Caco-2 (cell line): ENCODE measurements at regions not wholly inside any gene's neighbourhood (a gene's known extent, or its start where the extent isn't known, plus 50 kb on each side); places are given as distances from the start of the nearest gene placed in this dataset.

Experiments used
- BruUV-seq: library from RNA; stranded (reverse); fragments of 400-500 nt; replicated peaks from 2 replicates; lab custom pipeline; 2021; lab: Mats Ljungman, UMichigan
- CTCF ChIA-PET: fragments of 300-600 bp; sonication (Branson Sonifier 250); formaldehyde crosslinking; loops from one replicate; lab custom pipeline; 2022; ENCODE audit warnings: antibody characterized with exemption; lab: Charles Lee
- POLR2A ChIA-PET: fragments of 300-600 bp; sonication (Branson Sonifier 250); formaldehyde crosslinking; loops from one replicate; lab custom pipeline; 2022; ENCODE audit warnings: antibody characterized with exemption; lab: Charles Lee
- DNase-seq, 2 experiments: peaks; one replicate each; pipeline versions ENCODE4 v3.0.0 to v3.0.0-alpha.2; 2020 to 2022
- H3K27me3 ChIP-seq: replicated peaks from 2 replicates; pipeline ENCODE4 v1.6.0; 2011; ENCODE audit warnings: low read length; ENCODE audit not compliant: control insufficient read depth, insufficient read depth
- H3K36me3 ChIP-seq: 2 replicates; pipeline ENCODE4 v1.5.1; 2011; ENCODE audit warnings: low read length; ENCODE audit not compliant: control insufficient read depth, insufficient read depth
- H3K4me1 ChIP-seq: fragments of 250-450 bp; sonication (Bioruptor Pico); 2 replicates; pipeline ENCODE4 v1.5.1; 2020; ENCODE audit warnings: mild to moderate bottlenecking
- H3K4me3 ChIP-seq: 2 replicates; pipeline ENCODE4 v1.5.1; 2011; ENCODE audit warnings: low read depth, mild to moderate bottlenecking, control low read depth, low read length
- H3K9me3 ChIP-seq: fragments of 250-450 bp; sonication (Bioruptor Pico); 2 replicates; pipeline ENCODE4 v1.5.1; 2020; ENCODE audit warnings: mild to moderate bottlenecking, moderate library complexity
- H3K27ac Mint-ChIP-seq: one replicate; pipeline ENCODE4 v1.8.0; 2022; ENCODE audit warnings: mixed read lengths; ENCODE audit not compliant: unreplicated experiment
- H3K27me3 Mint-ChIP-seq: one replicate; pipeline ENCODE4 v1.8.0; 2022; ENCODE audit warnings: mixed read lengths; ENCODE audit not compliant: insufficient read depth, unreplicated experiment
- H3K36me3 Mint-ChIP-seq: one replicate; pipeline ENCODE4 v1.8.0; 2022; ENCODE audit warnings: mild to moderate bottlenecking, mixed read lengths; ENCODE audit not compliant: insufficient read depth, unreplicated experiment
- H3K4me1 Mint-ChIP-seq: one replicate; pipeline ENCODE4 v1.8.0; 2022; ENCODE audit warnings: low read depth, mixed read lengths; ENCODE audit not compliant: unreplicated experiment
- H3K4me3 Mint-ChIP-seq: one replicate; pipeline ENCODE4 v1.8.0; 2022; ENCODE audit warnings: mild to moderate bottlenecking, moderate library complexity, mixed read lengths; ENCODE audit not compliant: unreplicated experiment
- H3K9me3 Mint-ChIP-seq: one replicate; pipeline ENCODE4 v1.8.0; 2022; ENCODE audit warnings: mixed read lengths; ENCODE audit not compliant: unreplicated experiment
- CTCF ChIP-seq, 2 experiments: fragments of 200-600 bp in 1 of 2; IDR thresholded peaks; 1 replicate in 1 of 2; 2 replicates in 1 of 2; pipeline versions ENCODE4 v1.5.1 to v1.8.0; 2011 to 2022; ENCODE audit warnings: antibody characterized with exemption in 1 of 2, control low read depth in 1 of 2, inconsistent platforms in 1 of 2, low read depth in 1 of 2, low read length in 1 of 2, mild to moderate bottlenecking in 1 of 2, moderate library complexity in 1 of 2; ENCODE audit not compliant: insufficient read depth in 1 of 2, severe bottlenecking in 1 of 2, unreplicated experiment in 1 of 2
- intact Hi-C: fragments of 100-400 bp; cut with micrococcal nuclease; formaldehyde crosslinking; loops from one replicate; pipeline ENCODE4 v1.10.0; 2022; ENCODE audit not compliant: unreplicated experiment

GRCh38 chr16:51698647-51699046 is 547.6 kb upstream of the SALL1 start:
- no peak overlapping the region for H3K4me3 Mint-ChIP-seq
- ChIA-PET CTCF (no interaction called here), POLR2A (no interaction called here)
- no peaks in the 10 kb centered on the region for H3K4me1 Mint-ChIP-seq
- no peak for DNase-seq
- no peak for TF ChIP-seq CTCF (IDR thresholded peaks at IDR 0.05; ENCODE audit: insufficient read depth in 1 of 2, low read depth in 1 of 2, low read length in 1 of 2, severe bottlenecking in 1 of 2, unreplicated experiment in 1 of 2)
- no peaks in the 10 kb centered on the region for H3K36me3 Mint-ChIP-seq
- Histone ChIP-seq H3K9me3 (peaks cover 2% of the 10 kb centered on the region; the same call in 1 of the 2 replicates), H3K4me1 (no peaks in the 10 kb centered on the region), H3K4me3 (no peak overlapping the region), H3K36me3 (no peaks in the 10 kb centered on the region), H3K27me3 (no peaks in the 10 kb centered on the region; the same call in 1 of the 2 replicates)
- H3K27ac Mint-ChIP-seq: no peak overlapping the region
- H3K9me3 Mint-ChIP-seq: peaks cover 4% of the 10 kb centered on the region
- BruUV-seq: no TSS peak
- peaks cover 6% of the 10 kb centered on the region for H3K27me3 Mint-ChIP-seq
- intact Hi-C loops: no loop called here

- H3K36me3 ChIP-seq: no peaks in the 10 kb centered on the region
- Mint-ChIP-seq H3K4me3 (no peak overlapping the region), H3K27me3 (peaks cover 9% of the 10 kb centered on the region), H3K9me3 (no peaks in the 10 kb centered on the region), H3K27ac (no peak overlapping the region), H3K36me3 (no peaks in the 10 kb centered on the region), H3K4me1 (no peaks in the 10 kb centered on the region)
- no TSS peak for BruUV-seq
- H3K27me3 ChIP-seq: no peaks in the 10 kb centered on the region; the same call in 1 of the 2 replicates
- DNase-seq: no peak
- POLR2A ChIA-PET: no interaction called here
- H3K4me3 ChIP-seq: no peak overlapping the region
- H3K9me3 ChIP-seq: peaks cover 2% of the 10 kb centered on the region; the same call in 1 of the 2 replicates
- H3K4me1 ChIP-seq: no peaks in the 10 kb centered on the region
- CTCF ChIA-PET: no interaction called here
- no peak for TF ChIP-seq CTCF (IDR thresholded peaks at IDR 0.05; ENCODE audit: insufficient read depth in 1 of 2, low read depth in 1 of 2, low read length in 1 of 2, severe bottlenecking in 1 of 2, unreplicated experiment in 1 of 2)
- intact Hi-C loops: no loop called here
Measured at GRCh38 chr16:51697454-51697853, 546.4 kb upstream of the SALL1 start.

- no peaks in the 10 kb centered on the region for H3K4me1 Mint-ChIP-seq
- no TSS peak for BruUV-seq
- no peaks in the 10 kb centered on the region for H3K9me3 Mint-ChIP-seq
- POLR2A ChIA-PET: no interaction called here
- peaks cover 2% of the 10 kb centered on the region; the same call in 1 of the 2 replicates for H3K9me3 ChIP-seq
- peaks cover 9% of the 10 kb centered on the region for H3K27me3 Mint-ChIP-seq
- no peaks in the 10 kb centered on the region for H3K36me3 Mint-ChIP-seq
- no peaks in the 10 kb centered on the region for H3K36me3 ChIP-seq
- H3K4me3 Mint-ChIP-seq: no peak overlapping the region
- CTCF ChIA-PET: no interaction called here
- no peaks in the 10 kb centered on the region; the same call in 1 of the 2 replicates for H3K27me3 ChIP-seq
- no peak for DNase-seq
- intact Hi-C loops: no loop called here
- H3K4me3 ChIP-seq: no peak overlapping the region
- H3K4me1 ChIP-seq: no peaks in the 10 kb centered on the region
- no peak overlapping the region for H3K27ac Mint-ChIP-seq
- TF ChIP-seq CTCF (IDR thresholded peaks at IDR 0.05; ENCODE audit: insufficient read depth in 1 of 2, low read depth in 1 of 2, low read length in 1 of 2, severe bottlenecking in 1 of 2, unreplicated experiment in 1 of 2): no peak
Measured at GRCh38 chr16:51696376-51696775, 545.3 kb upstream of the SALL1 start.
